Caco-2 (cell line): ENCODE measurements at regions not wholly inside any gene's neighbourhood (a gene's known extent, or its start where the extent isn't known, plus 50 kb on each side); places are given as distances from the start of the nearest gene placed in this dataset.

Experiments
- BruUV-seq: library from RNA; stranded (reverse); fragments of 400-500 nt; replicated peaks from 2 replicates; lab custom pipeline; 2021; lab: Mats Ljungman, UMichigan
- CTCF ChIA-PET: fragments of 300-600 bp; sonication (Branson Sonifier 250); formaldehyde crosslinking; loops from one replicate; lab custom pipeline; 2022; ENCODE audit warnings: antibody characterized with exemption; lab: Charles Lee
- POLR2A ChIA-PET: fragments of 300-600 bp; sonication (Branson Sonifier 250); formaldehyde crosslinking; loops from one replicate; lab custom pipeline; 2022; ENCODE audit warnings: antibody characterized with exemption; lab: Charles Lee
- DNase-seq, 2 experiments: peaks; one replicate each; pipeline versions ENCODE4 v3.0.0 to v3.0.0-alpha.2; 2020 to 2022
- H3K27me3 ChIP-seq: replicated peaks from 2 replicates; pipeline ENCODE4 v1.6.0; 2011; ENCODE audit warnings: low read length; ENCODE audit not compliant: control insufficient read depth, insufficient read depth
- H3K36me3 ChIP-seq: 2 replicates; pipeline ENCODE4 v1.5.1; 2011; ENCODE audit warnings: low read length; ENCODE audit not compliant: control insufficient read depth, insufficient read depth
- H3K4me1 ChIP-seq: fragments of 250-450 bp; sonication (Bioruptor Pico); 2 replicates; pipeline ENCODE4 v1.5.1; 2020; ENCODE audit warnings: mild to moderate bottlenecking
- H3K4me3 ChIP-seq: 2 replicates; pipeline ENCODE4 v1.5.1; 2011; ENCODE audit warnings: low read depth, mild to moderate bottlenecking, control low read depth, low read length
- H3K9me3 ChIP-seq: fragments of 250-450 bp; sonication (Bioruptor Pico); 2 replicates; pipeline ENCODE4 v1.5.1; 2020; ENCODE audit warnings: mild to moderate bottlenecking, moderate library complexity
- H3K27ac Mint-ChIP-seq: one replicate; pipeline ENCODE4 v1.8.0; 2022; ENCODE audit warnings: mixed read lengths; ENCODE audit not compliant: unreplicated experiment
- H3K27me3 Mint-ChIP-seq: one replicate; pipeline ENCODE4 v1.8.0; 2022; ENCODE audit warnings: mixed read lengths; ENCODE audit not compliant: insufficient read depth, unreplicated experiment
- H3K36me3 Mint-ChIP-seq: one replicate; pipeline ENCODE4 v1.8.0; 2022; ENCODE audit warnings: mild to moderate bottlenecking, mixed read lengths; ENCODE audit not compliant: insufficient read depth, unreplicated experiment
- H3K4me1 Mint-ChIP-seq: one replicate; pipeline ENCODE4 v1.8.0; 2022; ENCODE audit warnings: low read depth, mixed read lengths; ENCODE audit not compliant: unreplicated experiment
- H3K4me3 Mint-ChIP-seq: one replicate; pipeline ENCODE4 v1.8.0; 2022; ENCODE audit warnings: mild to moderate bottlenecking, moderate library complexity, mixed read lengths; ENCODE audit not compliant: unreplicated experiment
- H3K9me3 Mint-ChIP-seq: one replicate; pipeline ENCODE4 v1.8.0; 2022; ENCODE audit warnings: mixed read lengths; ENCODE audit not compliant: unreplicated experiment
- intact Hi-C: fragments of 100-400 bp; cut with micrococcal nuclease; formaldehyde crosslinking; loops from one replicate; pipeline ENCODE4 v1.10.0; 2022; ENCODE audit not compliant: unreplicated experiment
- TF ChIP-seq, protein P1 (sequence below), 2 experiments: fragments of 200-600 bp in 1 of 2; IDR thresholded peaks; 1 replicate in 1 of 2; 2 replicates in 1 of 2; pipeline versions ENCODE4 v1.5.1 to v1.8.0; 2011 to 2022; ENCODE audit warnings: antibody characterized with exemption in 1 of 2, control low read depth in 1 of 2, inconsistent platforms in 1 of 2, low read depth in 1 of 2, low read length in 1 of 2, mild to moderate bottlenecking in 1 of 2, moderate library complexity in 1 of 2; ENCODE audit not compliant: insufficient read depth in 1 of 2, severe bottlenecking in 1 of 2, unreplicated experiment in 1 of 2

DNA sequence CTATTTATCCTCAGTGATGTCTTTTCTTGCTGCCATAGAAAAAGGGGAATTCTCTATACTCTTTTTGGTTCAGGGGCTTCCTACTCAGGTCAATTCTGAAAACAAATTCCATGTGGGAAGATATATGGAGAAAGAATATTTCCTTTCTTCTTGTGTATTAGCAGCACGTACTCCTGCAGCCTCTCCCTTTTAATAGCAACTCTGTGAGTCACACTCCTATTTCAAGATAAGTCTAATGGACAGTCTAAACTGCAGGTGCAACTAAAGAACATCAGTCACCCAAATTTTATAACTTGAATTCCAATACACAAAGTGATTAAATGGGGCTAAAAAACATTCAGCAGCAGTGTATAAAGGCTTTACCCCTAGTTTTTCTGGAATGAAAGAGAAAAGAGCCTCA is 942.2 kb downstream of the CNTNAP5 start:
- intact Hi-C loops: no loop called here
- no peak overlapping the region for H3K27ac Mint-ChIP-seq

DNA sequence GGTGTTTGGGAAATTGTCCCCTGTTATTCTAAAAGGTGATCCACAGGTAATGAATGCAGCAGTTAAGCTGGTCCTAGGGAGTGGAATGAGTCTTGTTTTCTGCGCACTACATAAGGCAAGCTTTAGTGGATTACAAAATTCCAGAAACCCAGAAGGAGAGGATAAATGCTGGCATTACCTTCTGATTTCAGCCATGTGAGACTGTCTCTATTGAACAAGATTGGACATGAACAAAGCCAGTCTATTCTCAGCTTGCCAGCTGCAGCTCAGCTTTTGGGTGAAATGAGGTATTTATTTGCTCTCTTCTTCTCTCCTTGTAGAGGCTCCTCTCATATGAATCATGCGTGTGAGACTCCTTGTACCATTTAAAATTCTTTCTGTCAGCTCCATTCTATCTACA is 944.9 kb downstream of the CNTNAP5 start:
- no peak for DNase-seq
- no peaks in the 10 kb centered on the region for H3K36me3 ChIP-seq
- no peak overlapping the region for H3K27ac Mint-ChIP-seq
- TF ChIP-seq, protein P1, sequence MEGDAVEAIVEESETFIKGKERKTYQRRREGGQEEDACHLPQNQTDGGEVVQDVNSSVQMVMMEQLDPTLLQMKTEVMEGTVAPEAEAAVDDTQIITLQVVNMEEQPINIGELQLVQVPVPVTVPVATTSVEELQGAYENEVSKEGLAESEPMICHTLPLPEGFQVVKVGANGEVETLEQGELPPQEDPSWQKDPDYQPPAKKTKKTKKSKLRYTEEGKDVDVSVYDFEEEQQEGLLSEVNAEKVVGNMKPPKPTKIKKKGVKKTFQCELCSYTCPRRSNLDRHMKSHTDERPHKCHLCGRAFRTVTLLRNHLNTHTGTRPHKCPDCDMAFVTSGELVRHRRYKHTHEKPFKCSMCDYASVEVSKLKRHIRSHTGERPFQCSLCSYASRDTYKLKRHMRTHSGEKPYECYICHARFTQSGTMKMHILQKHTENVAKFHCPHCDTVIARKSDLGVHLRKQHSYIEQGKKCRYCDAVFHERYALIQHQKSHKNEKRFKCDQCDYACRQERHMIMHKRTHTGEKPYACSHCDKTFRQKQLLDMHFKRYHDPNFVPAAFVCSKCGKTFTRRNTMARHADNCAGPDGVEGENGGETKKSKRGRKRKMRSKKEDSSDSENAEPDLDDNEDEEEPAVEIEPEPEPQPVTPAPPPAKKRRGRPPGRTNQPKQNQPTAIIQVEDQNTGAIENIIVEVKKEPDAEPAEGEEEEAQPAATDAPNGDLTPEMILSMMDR (IDR thresholded peaks at IDR 0.05; ENCODE audit: insufficient read depth in 1 of 2, low read depth in 1 of 2, low read length in 1 of 2, severe bottlenecking in 1 of 2, unreplicated experiment in 1 of 2): no peak
- CTCF ChIA-PET: no interaction called here
- no peak overlapping the region for H3K4me3 Mint-ChIP-seq
- POLR2A ChIA-PET: no interaction called here
- peaks cover 2% of the 10 kb centered on the region for H3K27me3 Mint-ChIP-seq
- H3K27me3 ChIP-seq: no peaks in the 10 kb centered on the region
- no peaks in the 10 kb centered on the region for H3K36me3 Mint-ChIP-seq
- peaks cover 9% of the 10 kb centered on the region for H3K9me3 Mint-ChIP-seq
- intact Hi-C loops: loop anchor here (5.0 kb wide), 2 partner anchors 117 to 153 kb away; no protein-coding TSS in a partner anchor
- no TSS peak for BruUV-seq
- H3K4me1 ChIP-seq: peaks cover 21% of the 10 kb centered on the region
- peaks cover 13% of the 10 kb centered on the region for H3K4me1 Mint-ChIP-seq
- no peaks in the 10 kb centered on the region for H3K9me3 ChIP-seq
- H3K4me3 ChIP-seq: no peak overlapping the region

More for the DNA sequence above, 942.2 kb downstream of the CNTNAP5 start:
- TF ChIP-seq, protein P1 (IDR thresholded peaks at IDR 0.05; ENCODE audit: insufficient read depth in 1 of 2, low read depth in 1 of 2, low read length in 1 of 2, severe bottlenecking in 1 of 2, unreplicated experiment in 1 of 2): no peak
- Mint-ChIP-seq H3K4me1 (no peaks in the 10 kb centered on the region), H3K9me3 (peaks cover under 1% of the 10 kb centered on the region), H3K4me3 (no peak overlapping the region), H3K27me3 (peaks cover 2% of the 10 kb centered on the region), H3K36me3 (no peaks in the 10 kb centered on the region)
- CTCF ChIA-PET: no interaction called here
- no TSS peak for BruUV-seq
- no peak for DNase-seq
- H3K4me1 ChIP-seq: no peaks in the 10 kb centered on the region
- no peaks in the 10 kb centered on the region for H3K9me3 ChIP-seq
- H3K4me3 ChIP-seq: no peak overlapping the region
- H3K27me3 ChIP-seq: no peaks in the 10 kb centered on the region
- POLR2A ChIA-PET: no interaction called here
- no peaks in the 10 kb centered on the region for H3K36me3 ChIP-seq

DNA sequence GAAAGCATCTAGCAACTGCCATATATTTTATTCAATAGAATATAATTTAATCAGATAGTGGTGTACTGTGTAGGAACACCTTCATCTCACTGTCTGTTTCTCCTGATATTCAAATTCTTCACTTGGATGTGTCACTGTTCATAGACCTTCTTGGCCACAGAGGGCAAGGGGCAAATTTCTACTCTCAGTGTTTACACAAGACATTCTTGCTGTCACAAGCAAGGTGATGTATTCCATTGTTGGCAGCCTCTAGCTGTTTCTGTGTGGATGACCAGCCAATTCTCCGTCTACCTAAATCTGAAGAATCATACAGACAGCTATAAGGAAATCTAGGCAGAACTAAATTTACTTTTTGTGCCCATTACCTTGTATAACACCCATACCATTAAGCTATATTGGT is 948.3 kb downstream of the CNTNAP5 start:
- CTCF ChIA-PET: no interaction called here
- Histone ChIP-seq H3K36me3 (no peaks in the 10 kb centered on the region), H3K4me3 (no peak overlapping the region), H3K27me3 (no peaks in the 10 kb centered on the region), H3K9me3 (no peaks in the 10 kb centered on the region), H3K4me1 (peaks cover 27% of the 10 kb centered on the region)
- Mint-ChIP-seq H3K27me3 (no peaks in the 10 kb centered on the region), H3K27ac (no peak overlapping the region), H3K9me3 (peaks cover 17% of the 10 kb centered on the region), H3K4me1 (peaks cover 13% of the 10 kb centered on the region), H3K36me3 (no peaks in the 10 kb centered on the region), H3K4me3 (no peak overlapping the region)
- peak; percentile 65 to 77 for DNase-seq
- TF ChIP-seq, protein P1 (IDR thresholded peaks at IDR 0.05; ENCODE audit: insufficient read depth in 1 of 2, low read depth in 1 of 2, low read length in 1 of 2, severe bottlenecking in 1 of 2, unreplicated experiment in 1 of 2): no peak
- no TSS peak for BruUV-seq
- intact Hi-C loops: loop anchor here (1.0 to 5.0 kb wide), 4 partner anchors 12 to 156 kb away; no protein-coding TSS in a partner anchor
- POLR2A ChIA-PET: no interaction called here
